ENCODE measurements at regions not wholly inside any gene's neighbourhood (a gene's known extent, or its start where the extent isn't known, plus 50 kb on each side); places are given as distances from the start of the nearest gene placed in this dataset.

- H4K20me1 ChIP-seq (ENCODE audit: control insufficient read depth, insufficient read depth): no peaks in the 10 kb centered on the region
- POLR2A ChIA-PET: no interaction called here
- DNase-seq (ENCODE audit: low read depth, low spot score) (no peak), ATAC-seq (no peak), FAIRE-seq (no peak)
- H2AFZ ChIP-seq (ENCODE audit: control insufficient read depth, low read depth, low read length): no peak overlapping the region
- no peaks in the 10 kb centered on the region for H3K9me3 ChIP-seq (replicated peaks; ENCODE audit: control insufficient read depth, insufficient read depth, low read length)
- WGBS (ENCODE audit: insufficient coverage, insufficient replicate concordance, low lambda C conversion rate, missing lambda C conversion rate): 54% methylated on average over 4 of the region's 4 CpGs
- no peak overlapping the region for H3K27ac ChIP-seq (ENCODE audit: control insufficient read depth, insufficient read depth)
- H3K9ac ChIP-seq (ENCODE audit: control insufficient read depth, insufficient read depth, low read length): no peak overlapping the region
- TF ChIP-seq CHD1 (IDR thresholded peaks at IDR 0.05; ENCODE audit: low read depth, low read length): no peak
- TF ChIP-seq SIN3A (IDR thresholded peaks at IDR 0.05; ENCODE audit: low read depth, low read length): no peak
- no peak for TF ChIP-seq ZBTB4 (CRISPR knock-in tag; IDR thresholded peaks at IDR 0.05)
- H3K79me2 ChIP-seq (ENCODE audit: control insufficient read depth, insufficient read depth, low read length): no peaks in the 10 kb centered on the region
- no peaks in the 10 kb centered on the region for H3K4me1 ChIP-seq (ENCODE audit: control insufficient read depth, insufficient read depth, low read length)
- intact Hi-C loops (cut with micrococcal nuclease; ENCODE audit: unreplicated experiment) (no loop called here), in situ Hi-C loops (cut with MboI) (no loop called here)
- H3K4me3 ChIP-seq: no peak overlapping the region
- no TSS peak for BruUV-seq (replicated peaks)
- no peaks in the 10 kb centered on the region for H3K27me3 ChIP-seq (replicated peaks in 1 of 2; ENCODE audit: control insufficient read depth in 2 of 2, insufficient read depth in 2 of 2, low read length in 1 of 2)
- no peak overlapping the region for H3K4me2 ChIP-seq (ENCODE audit: control insufficient read depth, insufficient read depth)
- RAD21 ChIA-PET (ENCODE audit: unreplicated experiment): no interaction called here
- SMC1A ChIA-PET (ENCODE audit: uncharacterized antibody, unreplicated experiment): no interaction called here
- CTCF ChIA-PET: interaction anchor here (1.2 kb wide), 1 partner anchor 9 kb away, joined by 5 read pairs; no protein-coding TSS in a partner anchor
- H3K36me3 ChIP-seq (ENCODE audit: control insufficient read depth in 2 of 2, insufficient read depth in 2 of 2, low read length in 1 of 2): no peaks in the 10 kb centered on the region
Observed at GRCh38 chr3:174620855-174621472, 238.2 kb upstream of the NAALADL2 start.

GRCh38 chr3:174633342-174633741 is 225.8 kb upstream of the NAALADL2 start:
- RAD21 ChIA-PET (ENCODE audit: unreplicated experiment): no interaction called here
- FAIRE-seq: no peak
- H3K4me1 ChIP-seq (ENCODE audit: control insufficient read depth, insufficient read depth, low read length): no peaks in the 10 kb centered on the region
- no peaks in the 10 kb centered on the region for H3K36me3 ChIP-seq (ENCODE audit: control insufficient read depth in 2 of 2, insufficient read depth in 2 of 2, low read length in 1 of 2)
- no peaks in the 10 kb centered on the region for H3K9me3 ChIP-seq (replicated peaks; ENCODE audit: control insufficient read depth, insufficient read depth, low read length)
- no peak overlapping the region for H3K9ac ChIP-seq (ENCODE audit: control insufficient read depth, insufficient read depth, low read length)
- H3K27ac ChIP-seq (ENCODE audit: control insufficient read depth, insufficient read depth): no peak overlapping the region
- H3K4me2 ChIP-seq (ENCODE audit: control insufficient read depth, insufficient read depth): no peak overlapping the region
- intact Hi-C loops (cut with micrococcal nuclease; ENCODE audit: unreplicated experiment) (no loop called here), in situ Hi-C loops (cut with MboI) (no loop called here)
- ATAC-seq: no peak
- POLR2A ChIA-PET: no interaction called here
- no peak overlapping the region for H2AFZ ChIP-seq (ENCODE audit: control insufficient read depth, low read depth, low read length)
- no TSS peak for BruUV-seq (replicated peaks)
- H3K27me3 ChIP-seq (replicated peaks in 1 of 2; ENCODE audit: control insufficient read depth in 2 of 2, insufficient read depth in 2 of 2, low read length in 1 of 2): no peaks in the 10 kb centered on the region
- SMC1A ChIA-PET (ENCODE audit: uncharacterized antibody, unreplicated experiment): no interaction called here
- CTCF ChIA-PET: no interaction called here
- no peak for DNase-seq (ENCODE audit: low read depth, low spot score)
- H4K20me1 ChIP-seq (ENCODE audit: control insufficient read depth, insufficient read depth): no peaks in the 10 kb centered on the region
- H3K79me2 ChIP-seq (ENCODE audit: control insufficient read depth, insufficient read depth, low read length): no peaks in the 10 kb centered on the region
- no peak overlapping the region for H3K4me3 ChIP-seq
- TF ChIP-seq NFYB (IDR thresholded peaks at IDR 0.05; ENCODE audit: insufficient read depth, low read depth, low read length) (no peak), SMARCA5 (IDR thresholded peaks at IDR 0.05) (no peak), STAT3 (IDR thresholded peaks at IDR 0.05; ENCODE audit: low read depth, low read length) (no peak), KLF5 (IDR thresholded peaks at IDR 0.05; ENCODE audit: partially characterized antibody) (no peak)
- TF ChIP-seq, protein P1, sequence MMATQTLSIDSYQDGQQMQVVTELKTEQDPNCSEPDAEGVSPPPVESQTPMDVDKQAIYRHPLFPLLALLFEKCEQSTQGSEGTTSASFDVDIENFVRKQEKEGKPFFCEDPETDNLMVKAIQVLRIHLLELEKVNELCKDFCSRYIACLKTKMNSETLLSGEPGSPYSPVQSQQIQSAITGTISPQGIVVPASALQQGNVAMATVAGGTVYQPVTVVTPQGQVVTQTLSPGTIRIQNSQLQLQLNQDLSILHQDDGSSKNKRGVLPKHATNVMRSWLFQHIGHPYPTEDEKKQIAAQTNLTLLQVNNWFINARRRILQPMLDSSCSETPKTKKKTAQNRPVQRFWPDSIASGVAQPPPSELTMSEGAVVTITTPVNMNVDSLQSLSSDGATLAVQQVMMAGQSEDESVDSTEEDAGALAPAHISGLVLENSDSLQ (IDR thresholded peaks at IDR 0.05): no peak
- TF ChIP-seq, protein P2, sequence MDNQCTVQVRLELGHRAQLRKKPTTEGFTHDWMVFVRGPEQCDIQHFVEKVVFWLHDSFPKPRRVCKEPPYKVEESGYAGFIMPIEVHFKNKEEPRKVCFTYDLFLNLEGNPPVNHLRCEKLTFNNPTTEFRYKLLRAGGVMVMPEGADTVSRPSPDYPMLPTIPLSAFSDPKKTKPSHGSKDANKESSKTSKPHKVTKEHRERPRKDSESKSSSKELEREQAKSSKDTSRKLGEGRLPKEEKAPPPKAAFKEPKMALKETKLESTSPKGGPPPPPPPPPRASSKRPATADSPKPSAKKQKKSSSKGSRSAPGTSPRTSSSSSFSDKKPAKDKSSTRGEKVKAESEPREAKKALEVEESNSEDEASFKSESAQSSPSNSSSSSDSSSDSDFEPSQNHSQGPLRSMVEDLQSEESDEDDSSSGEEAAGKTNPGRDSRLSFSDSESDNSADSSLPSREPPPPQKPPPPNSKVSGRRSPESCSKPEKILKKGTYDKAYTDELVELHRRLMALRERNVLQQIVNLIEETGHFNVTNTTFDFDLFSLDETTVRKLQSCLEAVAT (IDR thresholded peaks at IDR 0.05): no peak
